ENCODE measurements at regions not wholly inside any gene's neighbourhood (a gene's known extent, or its start where the extent isn't known, plus 50 kb on each side); places are given as distances from the start of the nearest gene placed in this dataset.

- TF ChIP-seq POLR2A (IDR thresholded peaks at IDR 0.05) = no peak
- TF ChIP-seq CTCF (IDR thresholded peaks at IDR 0.05) = no peak
Observed at GRCh38 chr5:165705960-165706359, 2200.5 kb downstream of the MAT2B start.

Measured in thyroid gland (tissue), 4 donors.